Rectal smooth muscle tissue (tissue), 1 donor: ENCODE measurements at regions not wholly inside any gene's neighbourhood (a gene's known extent, or its start where the extent isn't known, plus 50 kb on each side); places are given as distances from the start of the nearest gene placed in this dataset.

ENCODE experiments used
- H3K27ac ChIP-seq: one replicate; pipeline ENCODE4 v1.7.0; 2013; ENCODE audit warnings: low read depth, low read length, inconsistent platforms
- H3K27me3 ChIP-seq: one replicate; pipeline ENCODE4 v1.7.0; 2013; ENCODE audit warnings: low read length; ENCODE audit not compliant: control insufficient read depth, insufficient read depth
- H3K36me3 ChIP-seq: one replicate; pipeline ENCODE4 v1.7.0; 2013; ENCODE audit warnings: low read length; ENCODE audit not compliant: control insufficient read depth, insufficient read depth
- H3K4me1 ChIP-seq: one replicate; pipeline ENCODE4 v1.7.0; 2013; ENCODE audit warnings: low read length; ENCODE audit not compliant: control insufficient read depth, insufficient read depth
- H3K4me3 ChIP-seq: one replicate; pipeline ENCODE4 v1.7.0; 2013; ENCODE audit warnings: low read length
- H3K9ac ChIP-seq: one replicate; pipeline ENCODE4 v1.7.0; 2013; ENCODE audit warnings: low read length

DNA sequence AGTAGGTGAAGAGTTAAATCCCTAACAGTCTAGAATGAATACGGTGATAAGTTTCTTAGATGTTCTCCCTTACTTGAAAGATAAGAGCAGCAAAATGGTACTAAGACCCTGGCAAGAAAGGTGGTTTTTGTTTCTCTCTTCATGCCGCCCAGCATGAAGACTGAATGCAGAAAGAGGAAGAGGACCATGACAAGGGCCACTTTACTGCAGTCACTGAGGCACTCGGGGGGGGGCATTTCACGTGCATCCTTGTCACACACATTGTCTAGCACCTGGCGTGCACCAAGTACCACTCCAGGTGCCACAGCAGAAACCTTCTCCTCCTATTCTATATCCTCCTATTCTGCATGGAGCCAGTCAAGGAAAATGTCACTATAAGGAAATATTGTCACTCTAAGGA, 222.0 kb downstream of the TOMM20 start:
- Histone ChIP-seq H3K4me1 (no peaks in the 10 kb centered on the region), H3K27ac (no peak overlapping the region)

DNA sequence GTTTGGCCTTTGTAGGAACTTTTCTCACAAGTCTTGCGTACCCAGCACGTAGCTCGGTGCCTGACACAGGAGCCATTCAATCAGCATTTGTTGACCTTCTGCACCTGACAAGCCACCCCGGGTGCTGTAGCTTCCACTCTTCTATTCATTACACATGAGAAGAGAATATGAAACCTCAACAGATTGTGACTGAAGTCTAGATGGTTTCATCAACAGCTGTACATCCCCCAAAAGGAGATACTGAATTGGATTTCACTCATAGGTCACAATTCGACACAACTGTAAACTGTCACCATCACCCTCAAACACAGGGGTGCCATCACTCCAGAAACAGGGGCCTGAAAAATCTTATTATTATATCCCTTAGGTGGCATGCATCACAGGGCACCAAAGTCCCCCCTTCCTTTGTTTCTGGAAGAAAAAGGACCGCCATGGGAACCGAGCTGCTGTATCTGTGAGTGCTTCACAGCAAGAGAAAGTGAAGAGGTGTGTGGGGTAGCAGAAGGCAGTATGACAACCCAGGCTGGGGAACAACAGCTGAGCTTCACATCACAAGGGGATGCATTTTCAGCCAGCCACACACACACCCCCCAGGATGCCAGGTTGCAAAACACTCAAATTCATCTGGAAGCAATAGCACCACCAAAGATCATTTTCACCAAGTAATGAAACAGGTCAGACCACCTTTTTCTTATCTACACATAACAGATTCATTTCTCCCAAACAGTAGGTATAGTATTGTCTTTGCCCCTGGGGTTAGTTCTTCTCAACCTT, 225.7 kb downstream of the TOMM20 start:
- Histone ChIP-seq H3K4me3 (no peak overlapping the region), H3K27me3 (no peaks in the 10 kb centered on the region), H3K36me3 (no peaks in the 10 kb centered on the region), H3K9ac (no peak overlapping the region), H3K27ac (no peak overlapping the region), H3K4me1 (no peaks in the 10 kb centered on the region)

More for the DNA sequence above, 222.0 kb downstream of the TOMM20 start:
- Histone ChIP-seq H3K9ac (no peak overlapping the region), H3K36me3 (no peaks in the 10 kb centered on the region), H3K4me3 (no peak overlapping the region), H3K27me3 (no peaks in the 10 kb centered on the region)

DNA sequence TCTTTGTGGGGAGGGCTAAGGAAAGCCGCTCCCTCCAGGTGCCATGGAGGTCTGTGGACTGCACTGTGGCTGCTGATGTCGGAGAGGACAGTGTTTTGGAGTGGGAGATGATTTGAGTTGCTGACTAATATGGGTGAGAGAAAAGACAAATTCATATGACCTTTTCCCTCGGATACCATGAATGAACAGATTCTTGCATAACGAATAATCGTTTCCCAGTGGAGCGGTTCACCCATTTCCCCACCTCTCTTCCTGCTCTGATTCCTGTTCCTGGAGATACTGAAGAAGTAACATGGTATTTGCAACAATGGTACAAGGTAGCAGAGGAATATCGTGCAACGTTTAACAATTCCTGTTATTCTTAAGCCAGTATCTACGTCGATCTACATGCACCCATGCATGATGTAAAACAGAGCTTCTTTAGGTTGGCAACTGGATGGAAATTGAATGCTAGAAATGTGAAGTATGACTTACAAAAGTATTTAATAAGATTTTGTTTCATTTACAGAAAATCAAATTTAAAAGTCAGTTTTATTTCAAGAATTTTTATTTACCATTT, 227.1 kb downstream of the TOMM20 start:
- Histone ChIP-seq H3K36me3 (no peaks in the 10 kb centered on the region), H3K4me3 (no peak overlapping the region), H3K27me3 (no peaks in the 10 kb centered on the region), H3K9ac (no peak overlapping the region), H3K27ac (no peak overlapping the region), H3K4me1 (no peaks in the 10 kb centered on the region)

DNA sequence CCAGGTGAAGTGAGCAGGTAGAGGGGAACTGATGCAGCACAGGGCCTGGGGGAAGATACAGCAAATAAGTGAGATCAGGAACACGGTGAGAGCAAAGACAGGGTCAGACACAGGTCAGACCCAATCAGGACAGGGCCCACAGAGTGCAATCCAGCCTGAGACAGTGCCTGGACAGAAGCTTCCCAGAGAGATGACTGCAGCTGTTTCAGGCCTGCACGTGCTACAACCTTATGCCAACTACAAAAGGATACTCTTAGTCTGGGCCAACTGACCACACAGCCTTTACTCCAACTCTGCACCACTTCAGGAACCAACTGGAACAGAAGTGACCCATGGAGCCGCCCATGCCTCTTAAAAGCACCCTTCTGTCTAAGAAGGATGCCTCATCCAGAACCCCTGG, 228.0 kb downstream of the TOMM20 start:
- no peak overlapping the region for H3K9ac ChIP-seq
- no peaks in the 10 kb centered on the region for H3K4me1 ChIP-seq
- no peaks in the 10 kb centered on the region for H3K36me3 ChIP-seq
- H3K27me3 ChIP-seq, result no peaks in the 10 kb centered on the region
- H3K4me3 ChIP-seq, result no peak overlapping the region
- no peak overlapping the region for H3K27ac ChIP-seq

DNA sequence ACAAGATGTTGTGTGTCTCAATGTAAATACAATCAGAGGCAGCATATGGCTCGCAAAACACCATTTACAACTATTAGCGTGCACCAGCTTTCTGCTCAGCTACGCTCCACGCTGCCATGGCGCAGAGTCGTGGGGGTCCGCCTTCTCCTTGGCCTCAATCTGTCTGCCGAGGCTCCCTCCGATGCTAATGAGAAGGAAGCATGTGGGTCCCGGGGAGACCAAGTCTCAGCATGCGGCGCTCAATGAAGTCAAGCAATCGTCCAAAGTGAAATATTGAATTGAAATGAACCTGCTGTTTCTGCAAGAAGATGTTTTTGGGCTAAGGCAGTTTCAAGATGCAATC, 228.9 kb downstream of the TOMM20 start:
- Histone ChIP-seq H3K4me1 (no peaks in the 10 kb centered on the region), H3K27me3 (no peaks in the 10 kb centered on the region), H3K36me3 (no peaks in the 10 kb centered on the region), H3K9ac (no peak overlapping the region), H3K4me3 (no peak overlapping the region), H3K27ac (no peak overlapping the region)

DNA sequence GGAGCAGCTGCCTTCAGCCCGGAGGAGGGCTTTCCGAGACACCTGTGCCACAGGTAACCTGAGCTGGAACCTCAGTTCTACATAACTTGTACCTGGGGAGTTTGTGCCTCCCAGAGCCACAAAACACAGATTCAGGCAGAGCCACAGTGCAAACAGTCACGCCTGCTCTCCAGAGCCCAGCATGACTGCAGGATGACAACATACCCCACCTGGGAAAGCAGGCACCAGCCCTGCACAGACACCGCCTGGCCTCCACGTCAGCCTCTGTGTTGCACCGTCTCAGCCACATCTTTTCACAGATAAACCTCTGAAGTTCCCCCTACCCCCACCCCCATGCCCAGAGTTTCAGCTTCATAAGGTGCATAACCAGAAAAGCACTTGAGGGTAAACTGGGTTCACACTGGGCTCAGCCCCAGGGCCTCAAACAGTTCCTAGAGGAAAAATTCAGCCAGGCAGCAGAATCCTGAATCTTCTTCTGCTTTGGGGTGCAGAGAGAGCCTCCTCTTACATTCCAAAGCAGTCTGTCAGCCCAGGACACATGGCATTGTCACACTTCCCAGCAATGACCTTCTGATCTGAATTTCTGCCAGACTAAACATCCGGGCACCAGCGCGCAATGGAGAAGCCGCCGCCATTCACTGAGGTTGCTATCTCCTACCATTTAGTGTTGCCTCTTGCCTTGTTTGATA, 229.5 kb downstream of the TOMM20 start:
- H3K4me1 ChIP-seq, result no peaks in the 10 kb centered on the region
- no peak overlapping the region for H3K4me3 ChIP-seq
- no peaks in the 10 kb centered on the region for H3K36me3 ChIP-seq
- no peaks in the 10 kb centered on the region for H3K27me3 ChIP-seq
- H3K27ac ChIP-seq, result no peak overlapping the region
- H3K9ac ChIP-seq, result no peak overlapping the region

DNA sequence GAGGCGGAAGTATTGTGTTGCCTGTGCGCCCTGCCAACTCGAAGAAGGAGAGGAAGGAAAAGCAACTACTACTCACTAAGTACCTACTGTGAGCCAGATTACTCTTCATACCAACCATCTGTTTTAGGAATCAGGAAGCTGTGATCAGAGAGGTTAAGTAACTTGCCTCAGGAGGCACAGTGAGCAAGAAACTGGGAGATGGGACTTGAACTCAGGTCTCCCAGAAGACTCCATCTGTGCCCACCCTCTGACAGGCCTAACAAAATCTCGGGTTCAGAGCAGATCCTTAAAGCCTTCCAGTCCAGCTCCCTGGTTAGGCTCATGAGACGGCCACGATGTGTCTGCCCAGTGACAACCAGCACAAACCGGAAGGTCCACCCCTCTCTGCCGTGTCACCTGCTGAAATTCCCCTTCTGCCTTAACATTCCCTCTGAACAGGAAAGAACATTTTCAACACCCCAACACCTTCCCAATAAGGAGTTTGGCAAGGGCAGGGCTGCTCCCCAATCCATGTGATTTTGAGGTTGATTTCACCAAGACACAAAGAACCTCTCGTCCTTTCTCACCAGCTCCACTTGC, 230.1 kb downstream of the TOMM20 start:
- H3K4me3 ChIP-seq, result no peak overlapping the region
- no peaks in the 10 kb centered on the region for H3K27me3 ChIP-seq
- no peaks in the 10 kb centered on the region for H3K4me1 ChIP-seq
- no peak overlapping the region for H3K27ac ChIP-seq
- H3K9ac ChIP-seq, result no peak overlapping the region
- H3K36me3 ChIP-seq, result no peaks in the 10 kb centered on the region

DNA sequence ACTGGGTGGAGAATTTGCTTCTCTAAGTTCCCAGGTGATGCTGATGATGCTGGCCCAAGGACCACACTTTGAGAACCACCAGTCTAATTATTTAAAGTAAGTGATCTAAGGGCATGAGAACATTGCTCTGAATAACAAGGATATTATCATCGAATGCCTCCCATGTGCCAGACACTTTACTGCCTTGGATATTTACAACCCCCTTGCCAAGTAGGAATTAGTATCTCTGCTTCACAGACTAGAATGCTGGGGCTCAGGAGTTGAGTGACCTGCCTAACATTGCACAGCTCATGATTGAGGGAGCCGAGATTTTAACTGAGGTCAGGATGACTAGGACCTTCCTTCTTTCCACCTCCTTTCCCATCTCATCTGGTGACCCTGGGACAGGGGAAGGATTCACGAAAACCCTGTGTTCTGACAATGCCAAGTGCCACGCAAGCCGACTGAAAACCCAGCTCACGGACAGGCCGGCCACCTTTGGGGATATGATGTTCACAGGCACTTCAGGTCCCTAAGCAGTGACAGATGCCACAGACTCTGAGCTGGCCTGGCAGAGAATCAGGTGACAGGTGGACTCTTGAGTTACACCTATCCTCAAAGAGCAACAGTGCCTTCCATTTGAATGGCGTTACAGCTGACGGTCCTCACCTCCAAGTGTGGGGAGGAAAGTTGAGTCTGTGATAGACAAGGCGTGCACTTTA, 230.7 kb downstream of the TOMM20 start:
- Histone ChIP-seq H3K27ac (no peak overlapping the region), H3K27me3 (no peaks in the 10 kb centered on the region), H3K4me3 (no peak overlapping the region), H3K9ac (no peak overlapping the region), H3K4me1 (no peaks in the 10 kb centered on the region), H3K36me3 (no peaks in the 10 kb centered on the region)

DNA sequence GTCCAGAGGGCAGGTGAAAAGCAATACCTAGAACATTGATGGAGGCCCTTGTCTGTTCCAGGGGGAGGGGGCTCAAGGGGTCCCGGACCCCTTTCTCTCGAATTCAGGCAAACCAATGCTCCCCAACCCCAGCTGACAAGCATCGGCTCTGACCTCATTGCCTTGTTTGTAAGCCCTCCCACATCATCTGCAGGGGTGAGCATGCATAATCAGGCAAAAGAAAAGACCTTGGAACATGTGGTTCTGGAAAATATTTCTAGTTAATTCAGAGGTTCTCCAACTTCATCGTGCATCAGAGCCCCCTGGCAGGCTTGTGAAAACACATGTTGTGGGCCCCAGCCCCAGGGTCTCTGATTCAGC, 231.3 kb downstream of the TOMM20 start:
- Histone ChIP-seq H3K4me3 (no peak overlapping the region), H3K4me1 (no peaks in the 10 kb centered on the region), H3K9ac (no peak overlapping the region), H3K27me3 (no peaks in the 10 kb centered on the region), H3K36me3 (no peaks in the 10 kb centered on the region), H3K27ac (no peak overlapping the region)

DNA sequence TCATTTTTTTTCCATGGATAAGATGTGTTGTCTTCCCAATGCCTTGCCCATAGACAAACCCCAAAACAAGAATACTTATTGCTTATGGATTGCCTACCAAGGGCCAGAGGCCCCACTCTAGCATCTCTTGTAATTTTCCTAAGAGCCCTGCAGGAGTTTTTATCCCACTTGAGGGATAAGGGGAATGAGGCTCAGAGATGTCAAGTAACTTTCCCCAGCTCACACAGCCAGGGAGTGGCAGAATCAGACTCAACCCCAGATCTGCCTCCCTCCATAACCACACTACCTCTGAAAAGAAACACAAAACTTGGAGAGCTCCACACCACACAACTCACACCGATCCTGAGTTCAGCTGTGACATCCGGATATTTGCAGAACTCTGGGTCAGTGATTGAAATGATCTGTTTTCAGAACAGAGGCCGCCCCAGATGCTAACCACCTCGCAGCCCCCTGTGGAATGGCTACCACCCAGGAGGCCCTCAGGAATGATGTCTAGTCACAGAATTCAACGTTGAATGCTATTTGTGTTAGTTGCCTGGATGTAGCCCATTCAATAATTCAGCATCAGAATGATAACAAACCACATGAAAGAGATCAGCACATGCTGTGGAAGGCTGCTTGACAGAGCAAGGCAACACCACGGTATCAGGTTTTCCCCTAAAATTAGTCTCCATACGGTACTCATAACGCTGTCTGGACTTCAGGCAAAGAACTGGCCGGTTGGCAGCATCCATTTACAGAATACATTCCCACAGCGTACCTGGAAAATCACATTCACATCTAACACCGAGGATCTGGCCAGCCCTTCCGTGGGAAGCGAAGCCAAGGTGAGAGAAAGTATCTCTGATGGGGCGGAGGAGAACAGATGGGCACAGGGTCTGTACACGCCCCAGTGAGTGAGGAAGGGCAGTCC, 231.9 kb downstream of the TOMM20 start:
- H3K27me3 ChIP-seq, result no peaks in the 10 kb centered on the region
- H3K4me1 ChIP-seq, result no peaks in the 10 kb centered on the region
- H3K4me3 ChIP-seq, result no peak overlapping the region
- no peak overlapping the region for H3K9ac ChIP-seq
- H3K36me3 ChIP-seq, result no peaks in the 10 kb centered on the region
- H3K27ac ChIP-seq, result no peak overlapping the region

DNA sequence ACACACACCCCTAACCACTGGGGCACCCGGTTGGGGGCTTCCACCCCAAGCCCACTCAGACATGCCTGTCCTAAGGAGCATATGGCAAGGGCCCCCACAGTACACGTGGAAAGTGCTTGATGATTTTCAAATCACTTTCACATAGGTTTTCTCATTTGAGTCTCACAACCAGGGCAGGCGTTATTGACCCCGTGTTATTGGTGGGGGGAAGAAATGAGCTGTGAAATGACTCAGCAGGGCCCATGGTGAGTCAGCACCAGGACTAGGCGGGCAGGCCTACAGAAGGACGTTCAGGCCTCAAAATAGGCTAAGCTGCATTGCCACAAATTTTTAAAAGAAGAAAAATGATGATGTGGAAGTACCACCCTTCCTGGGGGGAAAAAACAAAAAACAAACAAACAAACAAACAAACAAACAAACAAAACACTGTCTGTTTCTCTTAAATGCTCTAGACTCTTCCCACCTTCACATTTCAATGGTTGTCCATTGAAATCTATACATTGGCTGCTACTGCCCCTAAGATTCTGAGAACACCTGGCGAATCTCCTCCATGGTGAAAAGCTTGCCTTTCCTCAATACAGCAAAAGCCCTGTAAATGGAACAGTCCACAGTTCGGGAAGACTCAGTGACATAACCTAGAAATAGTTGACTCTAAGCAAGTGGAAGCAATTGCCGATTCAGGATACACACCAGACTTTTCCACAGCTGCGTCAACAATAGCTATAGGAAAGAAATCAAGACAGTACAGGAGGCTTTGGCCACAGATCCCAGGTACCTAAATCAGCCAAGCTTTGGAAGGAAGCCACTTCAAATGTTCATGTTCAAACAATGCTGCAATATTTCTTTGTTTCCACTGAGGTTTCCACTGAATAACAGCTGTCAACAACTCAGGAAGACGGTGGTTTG, 234.7 kb downstream of the TOMM20 start:
- Histone ChIP-seq H3K27ac (no peak overlapping the region), H3K4me1 (no peaks in the 10 kb centered on the region), H3K27me3 (no peaks in the 10 kb centered on the region), H3K4me3 (no peak overlapping the region), H3K9ac (no peak overlapping the region), H3K36me3 (no peaks in the 10 kb centered on the region)
